OCI-LY1 (cell line): ENCODE measurements at regions not wholly inside any gene's neighbourhood (a gene's known extent, or its start where the extent isn't known, plus 50 kb on each side); places are given as distances from the start of the nearest gene placed in this dataset.

Experiments
- H2AFZ ChIP-seq: fragments of 200-600 bp; sonication (generic), shearing (Covaris generic); 2 replicates; pipeline ENCODE4 v1.6.0; 2014; ENCODE audit warnings: antibody characterized with exemption, mild to moderate bottlenecking, low read length
- H3F3A ChIP-seq: fragments of 200-600 bp; sonication (generic), shearing (Covaris generic); 2 replicates; pipeline ENCODE4 v1.6.0; 2014; ENCODE audit warnings: mild to moderate bottlenecking, antibody characterized with exemption, low read length, moderate library complexity; ENCODE audit not compliant: insufficient read depth
- H3K27ac ChIP-seq: fragments of 200-600 bp; sonication (generic); 2 replicates; pipeline ENCODE4 v1.5.1; 2014; ENCODE audit warnings: low read length, mixed run types, mild to moderate bottlenecking, low read depth; ENCODE audit not compliant: poor library complexity, severe bottlenecking
- H3K27me3 ChIP-seq: fragments of 200-600 bp; sonication (generic); 2 replicates; pipeline ENCODE4 v1.6.0; 2014; ENCODE audit warnings: antibody characterized with exemption, mild to moderate bottlenecking, low read length, moderate library complexity; ENCODE audit not compliant: insufficient read depth
- H3K36me3 ChIP-seq: fragments of 200-600 bp; sonication (generic); 2 replicates; pipeline ENCODE4 v1.6.1; 2014; ENCODE audit warnings: mild to moderate bottlenecking, antibody characterized with exemption, low read length, moderate library complexity, mixed read lengths; ENCODE audit not compliant: insufficient read depth
- H3K4me1 ChIP-seq: fragments of 200-600 bp; sonication (generic); 2 replicates; pipeline ENCODE4 v1.5.1; 2014; ENCODE audit warnings: mild to moderate bottlenecking, low read length, moderate library complexity; ENCODE audit not compliant: insufficient read depth, severe bottlenecking
- H3K4me2 ChIP-seq: fragments of 200-600 bp; sonication (generic), shearing (Covaris generic); 2 replicates; pipeline ENCODE4 v1.6.1; 2014; ENCODE audit warnings: low read length
- H3K4me3 ChIP-seq: fragments of 200-600 bp; sonication (generic); 2 replicates; pipeline ENCODE4 v1.5.1; 2014; ENCODE audit warnings: low read length, low read depth, mild to moderate bottlenecking, mixed read lengths; ENCODE audit not compliant: poor library complexity, severe bottlenecking
- H3K79me2 ChIP-seq: fragments of 200-600 bp; shearing (Covaris generic); 2 replicates; pipeline ENCODE4 v1.6.1; 2016; ENCODE audit warnings: mixed run types, low read length, mixed read lengths; ENCODE audit not compliant: insufficient read depth
- H3K9ac ChIP-seq: fragments of 200-600 bp; sonication (generic), shearing (Covaris generic); 2 replicates; pipeline ENCODE4 v1.6.1; 2014; ENCODE audit warnings: mild to moderate bottlenecking, low read length, mixed read lengths
- H3K9me2 ChIP-seq: fragments of 200-600 bp; sonication (generic), shearing (Covaris generic); 2 replicates; pipeline ENCODE4 v1.6.1; 2014; ENCODE audit warnings: low read depth, mild to moderate bottlenecking, low read length, mixed read lengths
- H3K9me3 ChIP-seq: fragments of 200-600 bp; shearing (Covaris generic); 2 replicates; pipeline ENCODE4 v1.6.1; 2014; ENCODE audit warnings: low read length, mixed read lengths
- H4K20me1 ChIP-seq: fragments of 200-600 bp; sonication (generic), shearing (Covaris generic); 2 replicates; pipeline ENCODE4 v1.6.0; 2016; ENCODE audit warnings: mild to moderate bottlenecking, low read length; ENCODE audit not compliant: insufficient read depth
- CTCF ChIP-seq: fragments of 200-600 bp; sonication (generic), shearing (Covaris generic); IDR thresholded peaks from 2 replicates; pipeline ENCODE4 v1.5.1; 2017; ENCODE audit warnings: mild to moderate bottlenecking, antibody characterized with exemption, low read length, moderate library complexity, mixed read lengths
- EZH2 ChIP-seq: fragments of 200-600 bp; sonication (generic), shearing (Covaris generic); IDR thresholded peaks from 2 replicates; pipeline ENCODE4 v1.8.0; 2017; ENCODE audit warnings: borderline replicate concordance, mixed run types, mild to moderate bottlenecking, antibody characterized with exemption, low read length, moderate library complexity, mixed read lengths

- H3K4me3 ChIP-seq: no peak overlapping the region
- no peaks in the 10 kb centered on the region for H3F3A ChIP-seq
- TF ChIP-seq CTCF: no peak
- H4K20me1 ChIP-seq: no peaks in the 10 kb centered on the region
- no peak overlapping the region for H3K9ac ChIP-seq
- no peaks in the 10 kb centered on the region for H3K79me2 ChIP-seq
- no peak overlapping the region for H3K27ac ChIP-seq
- H3K9me3 ChIP-seq: no peaks in the 10 kb centered on the region
- no peak overlapping the region for H3K4me2 ChIP-seq
- no peaks in the 10 kb centered on the region; the same call in 1 of the 2 replicates for H3K27me3 ChIP-seq
- H3K9me2 ChIP-seq: no peaks in the 10 kb centered on the region
- no peaks in the 10 kb centered on the region for H3K4me1 ChIP-seq
- no peaks in the 10 kb centered on the region for H3K36me3 ChIP-seq
- H2AFZ ChIP-seq: no peak overlapping the region
These were observed 130.5 kb upstream of the DGKB start for GRCh38 chr7:15033039-15033438.

- no peaks in the 10 kb centered on the region for H3K36me3 ChIP-seq
- H3K79me2 ChIP-seq: no peaks in the 10 kb centered on the region
- TF ChIP-seq CTCF: no peak
- no peak for TF ChIP-seq EZH2
- no peak overlapping the region for H3K4me2 ChIP-seq
- no peak overlapping the region for H2AFZ ChIP-seq
- no peaks in the 10 kb centered on the region for H3K9me3 ChIP-seq
- H3K4me1 ChIP-seq: peaks cover 3% of the 10 kb centered on the region
- no peaks in the 10 kb centered on the region for H4K20me1 ChIP-seq
- no peak overlapping the region for H3K27ac ChIP-seq
- H3K9me2 ChIP-seq: no peaks in the 10 kb centered on the region
- H3K27me3 ChIP-seq: no peaks in the 10 kb centered on the region
- no peak overlapping the region for H3K4me3 ChIP-seq
- no peak overlapping the region for H3K9ac ChIP-seq
- H3F3A ChIP-seq: no peaks in the 10 kb centered on the region
These were observed 116.4 kb upstream of the DGKB start for GRCh38 chr7:15018981-15019380.

- no peak overlapping the region for H2AFZ ChIP-seq
- H3K4me2 ChIP-seq: no peak overlapping the region
- H3K27ac ChIP-seq: no peak overlapping the region
These were observed 114.2 kb upstream of the DGKB start for GRCh38 chr7:15016766-15017165.

More at GRCh38 chr7:15016766-15017165, 114.2 kb upstream of the DGKB start:
- Histone ChIP-seq H3K9me2 (no peaks in the 10 kb centered on the region), H3K9ac (no peak overlapping the region), H3K4me1 (peaks cover 3% of the 10 kb centered on the region), H3K27me3 (no peaks in the 10 kb centered on the region), H3K4me3 (no peak overlapping the region), H4K20me1 (no peaks in the 10 kb centered on the region), H3F3A (no peaks in the 10 kb centered on the region), H3K79me2 (no peaks in the 10 kb centered on the region), H3K9me3 (no peaks in the 10 kb centered on the region), H3K36me3 (no peaks in the 10 kb centered on the region)
- TF ChIP-seq EZH2: no peak
- TF ChIP-seq CTCF: no peak
